ENCODE measurements at regions not wholly inside any gene's neighbourhood (a gene's known extent, or its start where the extent isn't known, plus 50 kb on each side); places are given as distances from the start of the nearest gene placed in this dataset.
"Not testable (repeated sequence)": the region's sequence is repeated elsewhere in the genome, so short reads cannot be mapped to it uniquely, and the experiment has no call there.

GRCh38 chr1:29767088-29767685 is 530.9 kb downstream of the PTPRU start:
- DNase-seq (ENCODE audit: low spot score) = no peak

- no peak for DNase-seq (ENCODE audit: low spot score)
Observed at GRCh38 chr1:29762635-29763034, 526.3 kb downstream of the PTPRU start.

- no peak for DNase-seq (ENCODE audit: low spot score)
Observed at GRCh38 chr1:29761159-29761928, 525.0 kb downstream of the PTPRU start.

GRCh38 chr1:29760067-29760564 is 523.8 kb downstream of the PTPRU start:
- no peak for DNase-seq (ENCODE audit: low spot score)

DNA sequence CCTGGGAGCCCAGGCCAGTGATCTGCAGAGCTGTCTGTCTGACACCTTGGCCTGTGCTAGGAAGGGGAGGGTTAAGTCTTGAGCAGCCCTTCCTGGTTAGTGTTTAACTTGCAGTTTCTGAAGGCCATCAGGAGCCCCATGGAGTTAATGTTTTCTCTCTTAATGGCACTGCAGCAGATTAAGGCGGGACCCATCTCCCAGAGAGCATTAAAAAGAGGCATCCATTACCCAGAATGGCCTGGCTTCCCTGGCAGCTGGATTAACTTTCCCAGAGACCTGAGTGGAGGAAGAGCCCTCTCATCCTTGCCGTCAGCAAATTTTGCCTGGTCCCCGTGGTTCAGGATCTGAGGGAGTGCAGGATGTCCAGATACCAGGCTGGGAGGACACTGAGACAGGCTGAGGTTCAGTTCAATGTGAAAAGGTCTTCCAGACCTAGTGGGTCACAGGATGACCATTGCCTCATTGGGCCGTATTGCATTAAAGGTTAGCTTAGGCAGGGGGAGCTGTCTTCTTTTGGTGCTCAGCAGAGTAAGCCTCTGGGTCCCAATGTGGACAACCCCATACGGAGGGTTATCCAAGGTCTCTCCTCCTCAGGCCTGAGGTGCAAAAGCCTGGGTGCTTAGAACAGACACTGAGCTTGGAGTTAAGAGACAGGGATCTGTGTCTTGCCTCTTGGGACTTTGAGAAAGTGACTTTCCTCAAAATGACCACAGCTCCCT is 522.6 kb downstream of the PTPRU start:
- no peak for DNase-seq (ENCODE audit: low spot score)

- no peak for DNase-seq (ENCODE audit: low spot score)
Observed at GRCh38 chr1:29757866-29758780, 521.8 kb downstream of the PTPRU start.

GRCh38 chr1:29756901-29757725 is 520.8 kb downstream of the PTPRU start:
- DNase-seq (ENCODE audit: low spot score) = no peak

- no peak for DNase-seq (ENCODE audit: low spot score)
Observed at GRCh38 chr1:29756498-29756897, 520.2 kb downstream of the PTPRU start.

DNA sequence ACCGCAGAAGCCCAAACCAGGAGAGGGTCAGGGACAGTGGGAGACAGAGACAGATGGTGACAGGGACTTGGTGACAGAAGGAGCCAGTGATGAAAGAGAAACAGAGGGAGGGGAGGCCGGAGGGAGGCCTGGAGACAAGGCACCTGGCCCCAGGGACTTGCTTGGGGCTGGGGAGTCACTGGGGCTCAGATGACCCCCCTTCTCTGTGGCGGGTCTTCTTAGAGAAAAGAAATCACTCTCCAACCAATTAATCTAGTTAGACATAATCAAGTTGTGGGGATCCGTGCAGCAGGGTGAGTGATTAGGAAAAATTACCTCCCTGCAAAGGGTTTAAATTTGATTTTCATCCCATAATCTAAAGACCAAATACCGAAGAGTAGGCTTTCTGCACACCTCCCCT is 519.8 kb downstream of the PTPRU start:
- no peak for DNase-seq (ENCODE audit: low spot score)

DNA sequence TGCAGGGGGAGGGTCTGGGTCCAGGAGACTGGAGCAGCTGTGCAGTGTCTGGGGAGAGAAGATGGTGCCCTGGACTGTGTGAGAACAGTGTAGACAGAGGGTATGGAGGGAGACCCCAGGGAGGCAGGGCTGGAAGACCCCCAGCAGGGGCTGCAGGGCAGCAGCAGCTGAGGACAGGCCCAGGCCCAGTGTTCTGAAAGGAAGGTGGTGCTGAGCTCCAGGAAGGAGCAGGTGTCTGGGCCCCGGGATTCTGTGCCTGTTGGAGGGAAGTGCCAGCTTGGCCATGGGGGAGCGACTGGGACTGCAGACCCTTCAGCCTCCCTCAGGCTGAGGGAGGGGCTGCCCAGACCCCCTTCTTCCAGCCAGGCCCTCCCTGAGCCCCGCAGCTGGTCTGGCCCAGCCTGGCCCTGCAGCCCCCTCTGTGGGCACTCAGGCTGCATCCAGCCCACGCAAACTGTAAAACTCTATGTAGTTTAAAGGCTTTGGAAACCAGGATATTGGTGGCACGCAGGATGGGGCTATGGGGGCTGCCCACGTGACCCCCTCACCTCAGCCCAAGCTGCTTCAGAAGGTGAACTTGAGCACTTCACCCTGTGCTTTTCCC is 519.2 kb downstream of the PTPRU start:
- not testable (repeated sequence) for DNase-seq (ENCODE audit: low spot score)

DNA sequence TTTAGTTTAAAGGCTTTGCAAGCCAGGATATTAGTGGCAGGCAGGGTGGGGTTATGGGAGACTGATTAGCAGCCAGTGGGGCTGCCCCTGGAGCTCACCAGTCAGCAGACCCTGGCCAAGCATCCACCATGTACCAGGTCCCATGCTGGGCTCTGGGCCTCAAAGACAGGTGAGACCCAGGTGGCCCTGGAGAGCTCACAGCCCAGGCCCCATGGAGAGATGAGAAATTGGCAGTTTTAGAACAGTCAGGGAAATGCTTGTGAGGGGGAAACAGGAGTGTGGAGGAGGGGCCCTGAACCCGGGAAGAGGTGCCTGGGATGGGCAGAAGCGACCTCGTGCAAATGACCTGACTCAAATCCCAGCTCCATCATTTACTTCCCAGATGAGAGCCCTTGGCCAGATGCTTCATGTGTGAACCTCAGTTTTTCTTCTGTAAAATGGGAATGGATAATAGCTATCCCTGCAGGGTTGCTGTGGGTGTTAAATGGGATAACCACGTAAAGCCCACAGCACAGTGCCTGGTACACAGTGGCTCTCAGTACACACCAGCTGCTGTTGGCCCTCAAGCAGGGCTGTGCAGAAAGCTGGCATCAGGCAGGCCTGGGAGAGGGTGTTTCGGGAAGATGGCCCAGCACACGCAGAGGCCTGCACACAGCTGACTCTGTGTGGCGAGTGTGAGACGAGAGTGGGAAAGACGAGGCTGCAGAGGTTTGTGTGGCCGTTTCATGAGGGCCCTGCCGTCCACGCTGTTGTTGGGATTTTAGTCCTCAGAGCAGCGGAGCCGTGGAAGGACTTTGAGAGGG is 518.5 kb downstream of the PTPRU start:
- DNase-seq (ENCODE audit: low spot score) = no peak

DNA sequence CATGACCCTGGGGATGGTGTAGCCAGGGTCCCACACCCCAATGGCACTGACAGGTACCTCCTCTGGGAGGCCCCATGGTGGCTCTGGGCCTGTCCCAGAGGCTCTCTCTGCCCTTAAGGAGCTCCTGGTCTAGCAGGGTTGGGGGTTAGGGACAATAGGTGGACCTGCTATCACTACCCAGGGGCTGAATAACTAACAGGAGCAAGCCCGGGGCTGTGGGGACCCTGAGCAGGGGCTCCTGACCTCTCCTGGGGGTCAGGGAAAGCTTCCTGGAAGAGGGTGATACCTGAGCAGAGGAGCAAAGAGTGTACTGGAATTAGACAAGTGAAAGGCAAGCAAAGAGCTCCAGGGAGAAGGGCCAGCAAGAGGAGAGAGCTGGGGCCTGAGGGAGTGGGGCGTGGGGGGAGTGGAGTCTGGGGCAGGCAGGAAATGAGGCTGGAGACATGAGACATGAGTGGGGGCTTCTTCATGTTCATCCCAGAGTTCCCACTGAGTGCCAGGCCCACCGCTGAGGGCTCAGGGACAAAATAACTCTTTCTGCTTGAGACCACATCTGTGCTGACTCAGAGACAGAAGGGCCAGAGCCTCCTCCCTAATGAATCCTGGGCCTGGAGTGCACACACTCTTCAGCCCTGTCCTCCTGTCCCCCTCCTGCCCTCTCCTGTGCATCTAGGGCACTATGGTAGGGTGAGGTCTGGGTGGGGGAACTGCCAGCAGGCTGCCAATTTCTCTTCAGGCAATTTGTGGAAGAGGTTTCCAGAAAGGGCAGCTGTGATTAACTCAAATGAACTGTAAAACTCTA is 517.6 kb downstream of the PTPRU start:
- DNase-seq (ENCODE audit: low spot score) = no peak

DNA sequence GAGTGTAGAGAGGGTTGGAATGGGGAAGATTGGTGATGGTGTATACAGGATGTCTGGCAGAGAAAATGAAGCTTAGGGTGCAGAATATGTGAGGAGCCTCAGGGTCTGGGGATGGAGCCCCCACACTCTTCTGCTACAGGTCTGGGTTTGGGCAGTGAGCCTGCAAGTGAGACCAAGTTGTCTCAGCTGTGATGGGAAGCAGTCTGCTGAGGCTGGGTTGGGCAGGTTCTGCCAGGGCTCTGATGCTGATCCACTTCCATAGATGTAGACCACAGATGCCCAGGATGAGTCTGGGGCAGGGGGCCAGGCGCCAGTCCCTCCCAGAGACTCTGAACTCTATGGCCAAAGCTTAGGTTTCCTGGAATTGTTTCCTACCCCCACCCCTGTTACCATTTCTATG is 516.9 kb downstream of the PTPRU start:
- no peak for DNase-seq (ENCODE audit: low spot score)

DNA sequence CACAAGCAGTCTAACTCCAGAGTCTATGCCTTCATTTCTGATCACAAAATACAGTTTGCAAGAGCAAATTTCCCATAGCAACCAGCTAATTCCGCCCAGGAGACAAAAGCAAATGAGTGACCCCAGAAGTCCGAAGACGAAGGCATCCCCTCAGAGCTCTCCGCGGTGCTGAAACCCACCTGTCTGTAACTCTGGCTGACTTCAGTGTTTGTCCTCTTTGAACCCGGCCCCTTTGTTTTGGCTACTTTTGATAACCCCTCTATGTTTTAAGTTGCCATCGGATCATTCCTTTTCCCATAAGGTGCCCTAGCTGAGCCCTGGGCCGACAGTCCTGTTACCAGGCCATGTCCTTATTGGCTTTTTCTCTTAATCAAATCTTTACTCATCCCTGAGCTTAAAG is 515.8 kb downstream of the PTPRU start:
- no peak for DNase-seq (ENCODE audit: low spot score)

DNA sequence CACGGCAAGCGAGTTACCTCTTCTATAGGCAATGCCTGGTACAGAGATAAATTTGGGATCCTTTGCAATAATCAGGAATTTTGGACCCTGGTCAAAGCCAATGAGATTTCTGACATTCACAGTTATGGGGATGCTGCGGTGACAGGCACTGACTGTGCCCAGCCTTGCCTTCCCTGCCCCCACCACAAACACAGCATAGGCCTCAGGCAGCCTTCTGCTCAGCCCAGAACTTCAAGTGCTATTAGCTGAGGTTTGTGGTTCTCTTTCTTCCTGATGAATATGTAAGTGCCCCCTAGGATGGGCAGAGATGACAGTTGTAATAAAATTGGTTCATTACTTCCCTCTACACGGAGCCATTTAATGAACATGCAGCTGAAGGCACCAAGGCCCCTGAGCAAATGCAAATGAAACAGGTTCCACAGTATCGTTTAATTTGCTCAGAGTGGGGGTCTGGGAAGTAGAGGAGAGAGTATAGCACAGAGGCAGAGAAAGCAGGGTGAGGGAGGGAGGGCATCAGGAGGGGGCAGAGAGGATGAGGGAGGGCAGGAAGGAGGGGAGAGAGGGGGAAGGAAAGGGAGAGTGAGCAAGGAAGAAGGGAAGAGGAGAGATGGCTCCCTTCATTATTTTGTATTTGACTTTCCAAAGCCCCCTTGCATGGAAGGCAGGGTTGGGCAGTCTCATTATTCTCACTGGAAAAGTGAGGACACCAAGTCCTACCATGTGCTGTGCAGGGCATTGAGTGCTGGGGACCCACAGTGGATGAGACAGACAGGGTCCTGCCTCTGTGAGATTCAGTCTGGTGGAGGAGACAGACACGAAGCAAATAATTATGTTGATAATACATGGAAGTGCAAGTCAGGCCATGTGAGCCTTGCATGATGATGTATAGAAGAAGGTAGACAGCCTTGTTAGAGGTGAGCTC is 513.0 kb downstream of the PTPRU start:
- DNase-seq (ENCODE audit: low spot score) = no peak

- DNase-seq (ENCODE audit: low spot score) = no peak
Observed at GRCh38 chr1:29747196-29747595, 510.9 kb downstream of the PTPRU start.

DNA sequence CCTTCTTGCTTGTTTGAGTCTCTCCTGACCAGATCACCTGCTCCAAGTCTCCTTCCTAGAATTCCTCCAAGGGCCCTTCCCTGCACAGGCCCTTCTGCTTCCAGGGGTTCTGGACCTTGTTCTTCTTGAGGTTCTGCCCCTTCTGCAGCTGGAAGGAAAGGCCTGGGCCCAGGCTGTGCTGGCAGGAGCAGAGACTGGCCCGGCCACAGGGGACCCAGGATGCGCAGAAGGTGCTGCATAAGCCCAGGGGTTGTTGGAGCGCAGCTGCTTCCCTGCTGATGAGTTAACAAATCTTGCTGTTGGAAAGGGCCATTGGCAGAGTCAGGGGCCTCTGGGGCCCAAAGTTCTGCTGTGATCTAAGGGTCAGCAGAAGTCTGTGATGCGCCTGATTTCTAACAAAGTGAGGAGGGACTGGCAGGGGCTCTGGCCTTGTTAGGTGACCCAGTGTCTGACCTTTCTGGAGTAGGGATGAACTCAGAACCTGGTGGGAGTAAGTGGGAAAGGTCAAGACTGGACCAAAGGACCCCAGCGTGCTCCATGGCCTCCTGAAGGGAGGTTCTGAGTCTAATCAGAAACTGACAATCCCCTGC is 509.8 kb downstream of the PTPRU start:
- no peak for DNase-seq (ENCODE audit: low spot score)
